GM10266 (cell line): ENCODE measurements at regions not wholly inside any gene's neighbourhood (a gene's known extent, or its start where the extent isn't known, plus 50 kb on each side); places are given as distances from the start of the nearest gene placed in this dataset.

Source experiments
- DNase-seq: peaks from one replicate; pipeline ENCODE4 v3.0.0; 2012; ENCODE audit errors: extremely low spot score
- CTCF ChIP-seq: IDR thresholded peaks from 2 replicates; pipeline ENCODE4 v1.5.1; 2012; ENCODE audit warnings: mild to moderate bottlenecking, low read depth; ENCODE audit not compliant: control insufficient read depth, insufficient read depth; ENCODE audit errors: missing control alignments

GRCh38 chr12:111310076-111310870, 58.6 kb downstream of the PHETA1 start:
- no peak for DNase-seq
- no peak for TF ChIP-seq CTCF

- no peak for TF ChIP-seq CTCF
- no peak for DNase-seq
These were observed 59.3 kb downstream of the PHETA1 start for GRCh38 chr12:111309584-111309983.

- TF ChIP-seq CTCF = no peak
- no peak for DNase-seq
These were observed 60.4 kb downstream of the PHETA1 start for GRCh38 chr12:111308473-111308872.

GRCh38 chr12:111304642-111305071, 64.2 kb downstream of the PHETA1 start:
- TF ChIP-seq CTCF = peak; percentile 63
- DNase-seq = no peak

- no peak for TF ChIP-seq CTCF
- no peak for DNase-seq
These were observed 65.4 kb downstream of the PHETA1 start for GRCh38 chr12:111303531-111303930.

GRCh38 chr12:111298582-111299436, 70.1 kb downstream of the PHETA1 start:
- peak; percentile 79 for DNase-seq
- peak; percentile 73 for TF ChIP-seq CTCF

- no peak for DNase-seq
- no peak for TF ChIP-seq CTCF
These were observed 71.0 kb downstream of the PHETA1 start for GRCh38 chr12:111297703-111298426.
